Neural cell (in vitro differentiated cells): ENCODE measurements at regions not wholly inside any gene's neighbourhood (a gene's known extent, or its start where the extent isn't known, plus 50 kb on each side); places are given as distances from the start of the nearest gene placed in this dataset.

ENCODE experiments used
- EP300 ChIP-seq: fragments of 450-650 bp; conservative IDR thresholded peaks from 2 replicates; pipeline ENCODE4 v1.6.1; 2014; ENCODE audit warnings: antibody characterized with exemption, mild to moderate bottlenecking, moderate library complexity; ENCODE audit not compliant: poor library complexity, severe bottlenecking
- EZH2 ChIP-seq: fragments of 200-600, 300-800 bp; shearing (Covaris generic), sonication (generic); IDR thresholded peaks from 2 replicates; pipeline ENCODE4 v1.6.1; 2014; ENCODE audit warnings: antibody characterized with exemption, low read length, borderline replicate concordance, mild to moderate bottlenecking; ENCODE audit not compliant: insufficient read depth, poor library complexity, severe bottlenecking
- MXI1 ChIP-seq: fragments of 450-650 bp; conservative IDR thresholded peaks from 2 replicates; pipeline ENCODE4 v1.6.1; 2014; ENCODE audit warnings: antibody characterized with exemption, mild to moderate bottlenecking; ENCODE audit not compliant: poor library complexity, severe bottlenecking
- POLR2AphosphoS5 ChIP-seq: IDR thresholded peaks from 2 replicates; pipeline ENCODE4 v1.6.1; 2012
- RAD21 ChIP-seq: fragments of 450-650 bp; conservative IDR thresholded peaks from 2 replicates; pipeline ENCODE4 v1.6.1; 2014; ENCODE audit warnings: antibody characterized with exemption, mild to moderate bottlenecking, moderate library complexity
- REST ChIP-seq: IDR thresholded peaks from 2 replicates; pipeline ENCODE4 v1.6.1; 2012; ENCODE audit warnings: borderline replicate concordance
- SMC3 ChIP-seq: fragments of 450-650 bp; conservative IDR thresholded peaks from 2 replicates; pipeline ENCODE4 v1.6.1; 2014; ENCODE audit warnings: antibody characterized with exemption, mild to moderate bottlenecking, moderate library complexity; ENCODE audit not compliant: poor library complexity
- TAF1 ChIP-seq: IDR thresholded peaks from 2 replicates; pipeline ENCODE4 v1.6.1; 2012; ENCODE audit warnings: low read depth
- TF ChIP-seq, protein P1 (sequence below): fragments of 450-650 bp; IDR thresholded peaks from 2 replicates; pipeline ENCODE4 v1.5.1; 2014; ENCODE audit warnings: antibody characterized with exemption, mild to moderate bottlenecking, moderate library complexity; ENCODE audit not compliant: poor library complexity, severe bottlenecking

DNA sequence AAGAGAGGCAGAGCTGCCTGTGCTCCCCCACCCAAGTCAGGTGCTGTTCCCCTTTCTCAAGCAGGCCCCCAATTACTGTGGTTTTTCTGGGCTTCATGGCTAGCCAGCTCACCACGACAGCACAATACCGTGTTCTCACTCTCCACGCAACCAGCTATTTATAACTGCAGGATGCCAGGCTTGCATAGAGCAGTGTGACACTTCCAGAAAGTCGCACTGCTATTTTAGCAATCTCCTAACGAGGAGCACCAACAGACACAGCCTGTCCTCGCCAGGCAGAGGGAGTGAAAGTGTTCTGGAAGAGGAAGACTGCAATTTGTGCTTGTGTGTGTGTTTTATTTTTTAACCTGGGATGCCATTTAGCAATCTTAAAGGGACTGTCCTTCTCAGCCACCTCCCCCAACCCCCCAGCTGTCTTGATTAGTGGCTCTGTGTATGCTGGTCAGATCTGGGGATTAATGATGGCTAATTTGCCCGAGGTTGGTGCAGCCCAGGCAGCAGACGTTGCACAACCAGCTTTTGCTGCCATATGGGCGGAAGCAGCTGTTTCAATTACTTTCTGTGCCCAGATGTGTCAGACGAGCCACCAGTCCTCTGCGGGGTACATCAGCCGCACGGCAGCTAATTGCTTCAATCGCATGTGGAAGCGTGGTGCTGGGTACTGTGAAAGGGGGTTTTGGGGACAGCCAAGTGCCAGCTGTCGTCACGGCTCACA, 268.0 kb upstream of the ARRDC4 start:
- TF ChIP-seq, protein P1, sequence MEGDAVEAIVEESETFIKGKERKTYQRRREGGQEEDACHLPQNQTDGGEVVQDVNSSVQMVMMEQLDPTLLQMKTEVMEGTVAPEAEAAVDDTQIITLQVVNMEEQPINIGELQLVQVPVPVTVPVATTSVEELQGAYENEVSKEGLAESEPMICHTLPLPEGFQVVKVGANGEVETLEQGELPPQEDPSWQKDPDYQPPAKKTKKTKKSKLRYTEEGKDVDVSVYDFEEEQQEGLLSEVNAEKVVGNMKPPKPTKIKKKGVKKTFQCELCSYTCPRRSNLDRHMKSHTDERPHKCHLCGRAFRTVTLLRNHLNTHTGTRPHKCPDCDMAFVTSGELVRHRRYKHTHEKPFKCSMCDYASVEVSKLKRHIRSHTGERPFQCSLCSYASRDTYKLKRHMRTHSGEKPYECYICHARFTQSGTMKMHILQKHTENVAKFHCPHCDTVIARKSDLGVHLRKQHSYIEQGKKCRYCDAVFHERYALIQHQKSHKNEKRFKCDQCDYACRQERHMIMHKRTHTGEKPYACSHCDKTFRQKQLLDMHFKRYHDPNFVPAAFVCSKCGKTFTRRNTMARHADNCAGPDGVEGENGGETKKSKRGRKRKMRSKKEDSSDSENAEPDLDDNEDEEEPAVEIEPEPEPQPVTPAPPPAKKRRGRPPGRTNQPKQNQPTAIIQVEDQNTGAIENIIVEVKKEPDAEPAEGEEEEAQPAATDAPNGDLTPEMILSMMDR, result no peak
- no peak for TF ChIP-seq TAF1
- no peak for TF ChIP-seq REST
- peak; percentile 67 for TF ChIP-seq POLR2AphosphoS5
- TF ChIP-seq SMC3, result no peak
- no peak for TF ChIP-seq EZH2
- no peak for TF ChIP-seq RAD21
- no peak for TF ChIP-seq EP300
- no peak for TF ChIP-seq MXI1
